ENCODE measurements at regions not wholly inside any gene's neighbourhood (a gene's known extent, or its start where the extent isn't known, plus 50 kb on each side); places are given as distances from the start of the nearest gene placed in this dataset.

- no peak for DNase-seq (ENCODE audit: low read depth in 2 of 2, low spot score in 1 of 2)
Measured at GRCh38 chr12:127223011-127223410, 1044.0 kb upstream of the TMEM132C start.

GRCh38 chr12:127223731-127224130 is 1043.2 kb upstream of the TMEM132C start:
- no peak for DNase-seq (ENCODE audit: low read depth in 2 of 2, low spot score in 1 of 2)

- DNase-seq (ENCODE audit: low read depth in 2 of 2, low spot score in 1 of 2) = no peak
Measured at GRCh38 chr12:127230843-127231260, 1036.1 kb upstream of the TMEM132C start.

- DNase-seq (ENCODE audit: low read depth in 2 of 2, low spot score in 1 of 2) = no peak
Measured at GRCh38 chr12:127231371-127231770, 1035.6 kb upstream of the TMEM132C start.

GRCh38 chr12:127233016-127233415 is 1034.0 kb upstream of the TMEM132C start:
- DNase-seq (ENCODE audit: low read depth in 2 of 2, low spot score in 1 of 2) = no peak

GRCh38 chr12:127235761-127236160 is 1031.2 kb upstream of the TMEM132C start:
- no peak for DNase-seq (ENCODE audit: low read depth in 2 of 2, low spot score in 1 of 2)

GRCh38 chr12:127236491-127236890 is 1030.5 kb upstream of the TMEM132C start:
- DNase-seq (ENCODE audit: low read depth in 2 of 2, low spot score in 1 of 2) = no peak

- no peak for DNase-seq (ENCODE audit: low read depth in 2 of 2, low spot score in 1 of 2)
Measured at GRCh38 chr12:127237151-127237550, 1029.8 kb upstream of the TMEM132C start.

- DNase-seq (ENCODE audit: low read depth in 2 of 2, low spot score in 1 of 2) = no peak
Measured at GRCh38 chr12:127238107-127238506, 1028.9 kb upstream of the TMEM132C start.

GRCh38 chr12:127239781-127240180 is 1027.2 kb upstream of the TMEM132C start:
- no peak for DNase-seq (ENCODE audit: low read depth in 2 of 2, low spot score in 1 of 2)

- DNase-seq (ENCODE audit: low read depth in 2 of 2, low spot score in 1 of 2) = no peak
Measured at GRCh38 chr12:127240249-127240929, 1026.6 kb upstream of the TMEM132C start.

- no peak for DNase-seq (ENCODE audit: low read depth in 2 of 2, low spot score in 1 of 2)
Measured at GRCh38 chr12:127241072-127241817, 1025.7 kb upstream of the TMEM132C start.

GRCh38 chr12:127245009-127245408 is 1022.0 kb upstream of the TMEM132C start:
- DNase-seq (ENCODE audit: low read depth in 2 of 2, low spot score in 1 of 2) = no peak

- no peak for DNase-seq (ENCODE audit: low read depth in 2 of 2, low spot score in 1 of 2)
Measured at GRCh38 chr12:127245437-127245836, 1021.5 kb upstream of the TMEM132C start.

GRCh38 chr12:127247937-127248336 is 1019.0 kb upstream of the TMEM132C start:
- no peak for DNase-seq (ENCODE audit: low read depth in 2 of 2, low spot score in 1 of 2)

- no peak for DNase-seq (ENCODE audit: low read depth in 2 of 2, low spot score in 1 of 2)
Measured at GRCh38 chr12:127249428-127249827, 1017.5 kb upstream of the TMEM132C start.

- DNase-seq (ENCODE audit: low read depth in 2 of 2, low spot score in 1 of 2) = no peak
Measured at GRCh38 chr12:127253797-127254327, 1013.1 kb upstream of the TMEM132C start.

- DNase-seq (ENCODE audit: low read depth in 2 of 2, low spot score in 1 of 2) = no peak
Measured at GRCh38 chr12:127254420-127254955, 1012.5 kb upstream of the TMEM132C start.

GRCh38 chr12:127257366-127257935 is 1009.5 kb upstream of the TMEM132C start:
- no peak for DNase-seq (ENCODE audit: low read depth in 2 of 2, low spot score in 1 of 2)

GRCh38 chr12:127260531-127260930 is 1006.4 kb upstream of the TMEM132C start:
- no peak for DNase-seq (ENCODE audit: low read depth in 2 of 2, low spot score in 1 of 2)

GRCh38 chr12:127260999-127261398 is 1006.0 kb upstream of the TMEM132C start:
- DNase-seq (ENCODE audit: low read depth in 2 of 2, low spot score in 1 of 2) = no peak

- no peak for DNase-seq (ENCODE audit: low read depth in 2 of 2, low spot score in 1 of 2)
Measured at GRCh38 chr12:127262615-127263014, 1004.4 kb upstream of the TMEM132C start.

All from stimulated activated CD8-positive, alpha-beta memory T cell treated with anti-CD3 and anti-CD28 coated beads, Interleukin-4, amount 100 ng/mL, for 1 hour (primary cell).